ENCODE measurements at regions not wholly inside any gene's neighbourhood (a gene's known extent, or its start where the extent isn't known, plus 50 kb on each side); places are given as distances from the start of the nearest gene placed in this dataset.

DNA sequence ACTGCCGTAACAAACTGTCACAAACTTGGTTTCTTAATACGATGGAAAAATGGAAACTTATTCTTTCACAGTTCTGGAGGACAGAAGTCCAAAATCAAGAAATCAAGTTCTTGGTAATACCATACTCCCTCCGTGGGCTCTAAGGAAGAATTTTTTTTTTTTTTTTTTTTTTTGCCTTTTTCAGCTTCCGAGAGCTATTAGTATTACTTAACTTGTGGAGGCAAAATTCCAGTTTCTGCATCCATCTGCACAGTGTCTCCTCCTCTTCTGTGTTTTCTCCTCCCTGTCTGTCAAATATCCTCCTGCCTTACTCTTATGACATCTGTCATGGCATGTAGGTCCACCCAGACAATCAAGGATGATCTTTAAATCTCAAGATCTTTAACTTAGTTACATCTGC is 426.6 kb downstream of the SPRY1 start:
- TF ChIP-seq POLR2A (IDR thresholded peaks at IDR 0.05) (no peak), POLR2AphosphoS5 (IDR thresholded peaks at IDR 0.05) (no peak), EP300 (IDR thresholded peaks at IDR 0.05) (no peak)
- TF ChIP-seq, protein P1, sequence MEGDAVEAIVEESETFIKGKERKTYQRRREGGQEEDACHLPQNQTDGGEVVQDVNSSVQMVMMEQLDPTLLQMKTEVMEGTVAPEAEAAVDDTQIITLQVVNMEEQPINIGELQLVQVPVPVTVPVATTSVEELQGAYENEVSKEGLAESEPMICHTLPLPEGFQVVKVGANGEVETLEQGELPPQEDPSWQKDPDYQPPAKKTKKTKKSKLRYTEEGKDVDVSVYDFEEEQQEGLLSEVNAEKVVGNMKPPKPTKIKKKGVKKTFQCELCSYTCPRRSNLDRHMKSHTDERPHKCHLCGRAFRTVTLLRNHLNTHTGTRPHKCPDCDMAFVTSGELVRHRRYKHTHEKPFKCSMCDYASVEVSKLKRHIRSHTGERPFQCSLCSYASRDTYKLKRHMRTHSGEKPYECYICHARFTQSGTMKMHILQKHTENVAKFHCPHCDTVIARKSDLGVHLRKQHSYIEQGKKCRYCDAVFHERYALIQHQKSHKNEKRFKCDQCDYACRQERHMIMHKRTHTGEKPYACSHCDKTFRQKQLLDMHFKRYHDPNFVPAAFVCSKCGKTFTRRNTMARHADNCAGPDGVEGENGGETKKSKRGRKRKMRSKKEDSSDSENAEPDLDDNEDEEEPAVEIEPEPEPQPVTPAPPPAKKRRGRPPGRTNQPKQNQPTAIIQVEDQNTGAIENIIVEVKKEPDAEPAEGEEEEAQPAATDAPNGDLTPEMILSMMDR (IDR thresholded peaks at IDR 0.05): no peak

All from upper lobe of left lung (tissue), 4 donors.